ENCODE measurements at regions not wholly inside any gene's neighbourhood (a gene's known extent, or its start where the extent isn't known, plus 50 kb on each side); places are given as distances from the start of the nearest gene placed in this dataset.

DNA sequence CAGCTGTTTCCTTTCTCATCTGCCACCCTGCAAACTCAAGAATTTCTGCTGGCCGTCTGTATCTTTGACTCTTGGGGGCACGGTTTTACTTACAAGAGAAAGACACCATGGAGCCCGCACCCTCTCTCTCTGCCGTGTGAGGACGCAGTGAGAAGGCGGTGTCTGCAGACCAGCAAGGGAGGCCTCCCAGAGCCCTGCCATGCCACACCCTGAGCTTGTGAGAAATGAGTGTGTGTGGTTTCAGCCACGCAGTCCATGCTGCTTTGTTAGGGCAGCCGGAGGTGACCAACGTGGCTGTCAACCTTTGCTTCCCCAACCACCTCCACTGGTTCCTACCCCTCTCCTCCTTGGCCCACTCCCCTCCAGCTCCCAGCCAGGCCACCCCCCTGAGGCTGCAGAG is 70.1 kb upstream of the NUP50 start:
- FAIRE-seq (no peak), DNase-seq (ENCODE audit: low read depth, low spot score) (no peak)
- ChIA-PET CTCF (interaction anchor here (4.6 kb wide), 1 partner anchor 273 kb away, joined by 36 read pairs; no protein-coding TSS in a partner anchor), POLR2A (no interaction called here)
- no peak overlapping the region for H3K9ac ChIP-seq (replicated peaks; ENCODE audit: extremely low read depth, insufficient read depth, low read length)
- H3K4me3 ChIP-seq (replicated peaks in 1 of 3; ENCODE audit: insufficient read depth in 1 of 3, low read depth in 1 of 3, low read length in 3 of 3): no peak overlapping the region
- H4K20me1 ChIP-seq (replicated peaks; ENCODE audit: control insufficient read depth, extremely low read depth, insufficient read depth, low read length): no peaks in the 10 kb centered on the region
- dilution Hi-C loops (cut with MboI; ENCODE audit: extremely low pct_ligation_motif_present, low sequenced_read_pairs) (no loop called here), intact Hi-C loops (cut with micrococcal nuclease) (no loop called here)
- H3K4me1 ChIP-seq (ENCODE audit: control insufficient read depth, extremely low read depth, insufficient read depth, low read length): no peaks in the 10 kb centered on the region
- H3K27me3 ChIP-seq (ENCODE audit: control insufficient read depth in 2 of 2, insufficient read depth in 2 of 2, low read length in 2 of 2): no peaks in the 10 kb centered on the region
- TF ChIP-seq FOS (IDR thresholded peaks at IDR 0.05; ENCODE audit: borderline replicate concordance, insufficient read depth, low read length): no peak
- no peak for TF ChIP-seq POLR2AphosphoS5 (IDR thresholded peaks at IDR 0.05; ENCODE audit: insufficient read depth, low read depth, low read length)
- TF ChIP-seq MYC (IDR thresholded peaks at IDR 0.05; ENCODE audit: low read depth, low read length): no peak
- TF ChIP-seq EZH2 (IDR thresholded peaks at IDR 0.05; ENCODE audit: borderline replicate concordance, low read depth, low read length, severe bottlenecking): no peak
- TF ChIP-seq JUN (IDR thresholded peaks at IDR 0.05; ENCODE audit: borderline replicate concordance, insufficient read depth, insufficient read length, low read depth): no peak
- TF ChIP-seq, protein P1, sequence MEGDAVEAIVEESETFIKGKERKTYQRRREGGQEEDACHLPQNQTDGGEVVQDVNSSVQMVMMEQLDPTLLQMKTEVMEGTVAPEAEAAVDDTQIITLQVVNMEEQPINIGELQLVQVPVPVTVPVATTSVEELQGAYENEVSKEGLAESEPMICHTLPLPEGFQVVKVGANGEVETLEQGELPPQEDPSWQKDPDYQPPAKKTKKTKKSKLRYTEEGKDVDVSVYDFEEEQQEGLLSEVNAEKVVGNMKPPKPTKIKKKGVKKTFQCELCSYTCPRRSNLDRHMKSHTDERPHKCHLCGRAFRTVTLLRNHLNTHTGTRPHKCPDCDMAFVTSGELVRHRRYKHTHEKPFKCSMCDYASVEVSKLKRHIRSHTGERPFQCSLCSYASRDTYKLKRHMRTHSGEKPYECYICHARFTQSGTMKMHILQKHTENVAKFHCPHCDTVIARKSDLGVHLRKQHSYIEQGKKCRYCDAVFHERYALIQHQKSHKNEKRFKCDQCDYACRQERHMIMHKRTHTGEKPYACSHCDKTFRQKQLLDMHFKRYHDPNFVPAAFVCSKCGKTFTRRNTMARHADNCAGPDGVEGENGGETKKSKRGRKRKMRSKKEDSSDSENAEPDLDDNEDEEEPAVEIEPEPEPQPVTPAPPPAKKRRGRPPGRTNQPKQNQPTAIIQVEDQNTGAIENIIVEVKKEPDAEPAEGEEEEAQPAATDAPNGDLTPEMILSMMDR (IDR thresholded peaks at IDR 0.05; ENCODE audit: extremely low read depth in 1 of 2, insufficient read depth in 1 of 2, low read depth in 1 of 2, low read length in 2 of 2): no peak
- TF ChIP-seq GATA2 (IDR thresholded peaks at IDR 0.05; ENCODE audit: insufficient read depth, insufficient read length, low read depth, low read length): no peak
- TF ChIP-seq, protein P2, sequence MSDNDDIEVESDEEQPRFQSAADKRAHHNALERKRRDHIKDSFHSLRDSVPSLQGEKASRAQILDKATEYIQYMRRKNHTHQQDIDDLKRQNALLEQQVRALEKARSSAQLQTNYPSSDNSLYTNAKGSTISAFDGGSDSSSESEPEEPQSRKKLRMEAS (IDR thresholded peaks at IDR 0.05; ENCODE audit: insufficient read depth, insufficient read length): no peak
- TF ChIP-seq POLR2A (IDR thresholded peaks at IDR 0.05; ENCODE audit: low read depth, low read length): no peak
- H3K9me1 ChIP-seq (replicated peaks; ENCODE audit: control insufficient read depth, extremely low read depth, insufficient read depth, low read length): no peaks in the 10 kb centered on the region
- H3K9me3 ChIP-seq (replicated peaks; ENCODE audit: control insufficient read depth, insufficient read depth, low read length): no peaks in the 10 kb centered on the region
- H3K36me3 ChIP-seq (ENCODE audit: control insufficient read depth in 2 of 2, extremely low read depth in 1 of 2, insufficient read depth in 2 of 2, low read length in 2 of 2): no peaks in the 10 kb centered on the region
- H3K79me2 ChIP-seq (ENCODE audit: control insufficient read depth, insufficient read depth, low read length): no peaks in the 10 kb centered on the region
- no peak overlapping the region for H3K27ac ChIP-seq (ENCODE audit: insufficient read depth, low read depth, low read length)
- BruUV-seq (replicated peaks): no TSS peak
- no peak overlapping the region for H2AFZ ChIP-seq (ENCODE audit: low read depth, low read length)
- H3K4me2 ChIP-seq (ENCODE audit: insufficient read depth, low read length): no peak overlapping the region
